ENCODE measurements at regions not wholly inside any gene's neighbourhood (a gene's known extent, or its start where the extent isn't known, plus 50 kb on each side); places are given as distances from the start of the nearest gene placed in this dataset.

DNA sequence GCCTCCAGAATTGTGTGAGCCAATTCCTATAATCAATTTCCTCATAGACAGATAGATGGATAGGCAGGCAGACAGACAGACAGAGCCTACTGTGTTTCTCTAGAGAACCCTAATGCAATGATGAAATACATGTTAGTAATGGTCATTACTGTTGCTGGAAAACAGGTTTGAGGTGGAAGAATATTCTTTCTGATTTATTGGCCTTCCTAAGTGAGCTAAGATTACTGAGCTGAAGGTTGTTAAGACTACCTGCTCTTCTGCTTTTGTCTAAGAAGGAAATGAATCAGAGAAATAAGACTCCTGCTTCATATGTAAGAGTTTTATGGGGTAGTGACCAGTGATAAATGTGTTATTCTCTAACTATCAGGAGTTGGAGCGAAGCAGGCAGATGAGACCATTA lies 219.9 kb downstream of the ELAVL2 start:
- no peak for DNase-seq

DNA sequence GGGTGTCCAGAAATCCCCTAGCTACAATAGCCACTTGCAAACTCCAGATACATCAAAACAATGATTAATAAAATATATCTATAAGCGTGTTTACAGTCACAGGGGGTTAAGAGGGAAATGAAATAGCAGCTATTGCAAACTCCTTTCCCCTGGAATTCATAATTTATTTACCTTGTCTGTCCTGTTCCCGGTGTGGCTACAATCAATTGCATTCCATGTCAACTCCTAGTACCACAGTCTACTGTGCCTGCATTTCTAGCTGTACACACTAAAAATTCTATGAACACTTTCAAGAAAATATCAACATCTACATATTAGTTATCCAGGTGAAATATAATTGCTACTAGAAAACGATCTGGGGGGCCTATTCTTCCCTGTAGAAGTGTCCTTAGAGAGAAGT lies 217.6 kb downstream of the ELAVL2 start:
- no peak for DNase-seq

DNA sequence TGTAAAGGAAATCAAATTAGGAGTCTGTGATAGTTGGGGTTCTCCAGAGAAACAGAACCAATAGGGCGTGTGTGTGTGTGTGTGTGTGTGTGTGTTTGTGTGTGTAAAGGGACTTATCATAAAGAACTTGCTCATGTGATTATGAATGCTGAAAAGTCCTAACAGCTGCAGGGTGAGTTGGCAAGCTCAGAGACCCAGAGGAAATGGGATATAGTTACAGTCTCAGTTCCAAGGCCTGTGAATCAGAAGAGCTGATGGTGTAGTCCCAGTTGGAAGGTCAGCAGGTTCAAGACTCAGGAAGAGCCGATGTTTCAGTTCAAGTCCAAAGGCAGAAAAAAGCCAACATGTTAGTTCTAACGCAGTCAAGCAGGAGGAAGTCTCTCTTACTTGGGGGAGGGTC lies 214.2 kb downstream of the ELAVL2 start:
- peak; percentile 17 for DNase-seq

DNA sequence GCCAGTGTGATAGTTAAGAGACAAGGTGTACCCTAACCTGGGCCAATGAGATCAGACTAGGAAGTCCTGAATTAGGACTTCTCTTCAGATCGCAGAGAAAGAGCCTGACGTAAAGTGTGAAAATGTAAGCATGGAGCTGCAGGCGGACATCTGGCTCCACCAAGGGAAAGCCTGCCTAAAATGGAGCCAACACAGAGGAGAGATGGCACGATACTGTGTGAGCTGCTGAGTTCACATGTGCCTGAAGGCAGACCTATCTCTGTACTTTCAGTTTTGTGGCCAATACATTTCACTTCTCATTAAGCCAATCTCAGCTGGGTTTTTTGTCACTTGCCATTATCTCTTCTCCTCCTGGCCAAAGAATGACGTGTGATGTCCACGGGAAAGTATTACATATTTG lies 210.5 kb downstream of the ELAVL2 start:
- DNase-seq: no peak

DNA sequence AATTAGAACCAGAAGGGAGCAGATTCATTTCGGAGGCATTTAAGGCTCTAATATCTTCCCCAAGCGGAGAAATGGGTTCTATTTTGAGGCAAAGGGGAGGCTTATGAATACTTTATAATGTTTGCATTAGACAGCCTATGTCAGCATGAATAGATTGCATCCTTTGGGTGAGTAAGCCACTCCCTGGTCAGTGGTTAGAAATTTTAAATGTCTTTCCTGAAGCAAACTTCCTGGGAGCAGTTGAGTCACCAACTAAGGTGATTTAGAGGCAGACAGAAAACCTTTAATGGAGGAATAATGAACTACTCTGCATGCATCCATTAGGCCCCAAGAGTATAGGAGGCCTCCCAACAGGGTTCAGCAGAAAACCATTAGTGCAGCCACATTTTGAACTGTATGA lies 204.9 kb downstream of the ELAVL2 start:
- DNase-seq: peak; percentile 81

DNA sequence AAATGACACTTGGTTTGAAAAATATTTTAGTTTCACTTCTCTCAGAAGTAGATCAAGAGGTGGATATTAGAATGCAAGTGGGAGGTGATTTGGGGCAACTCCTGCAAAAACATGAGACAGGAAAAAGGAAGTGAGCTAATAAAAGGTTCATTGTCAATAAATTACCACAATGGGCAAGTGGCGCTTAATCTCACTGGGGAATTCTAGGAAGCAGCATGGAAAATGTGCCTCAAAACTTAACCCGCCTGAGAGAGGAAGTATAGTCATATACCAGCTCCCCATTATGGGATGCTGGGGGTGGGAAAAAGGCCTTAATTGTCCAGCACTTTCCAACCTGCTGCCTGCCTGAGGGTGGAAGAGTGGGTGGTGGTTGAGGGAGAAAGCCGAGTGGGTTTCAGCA lies 204.1 kb downstream of the ELAVL2 start:
- no peak for DNase-seq

DNA sequence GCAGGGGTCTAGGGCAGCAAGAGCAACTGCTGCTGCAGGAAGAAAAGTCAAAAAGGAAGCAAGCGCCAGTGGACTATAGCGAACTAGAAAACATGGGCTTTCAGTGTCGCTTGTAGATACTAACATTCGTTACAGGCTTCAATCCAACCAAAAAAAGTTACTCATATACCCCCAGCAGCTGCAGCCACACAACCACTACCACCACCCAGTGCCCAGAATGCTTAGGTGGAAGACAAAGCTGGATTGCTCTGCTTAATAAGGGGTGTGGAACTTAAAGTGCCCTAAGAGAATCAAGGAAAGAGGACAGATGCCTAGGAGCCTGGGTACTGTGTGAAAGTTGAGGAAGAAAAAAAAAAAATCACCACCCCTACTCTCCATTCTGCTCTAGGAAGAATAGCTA lies 203.6 kb downstream of the ELAVL2 start:
- no peak for DNase-seq

DNA sequence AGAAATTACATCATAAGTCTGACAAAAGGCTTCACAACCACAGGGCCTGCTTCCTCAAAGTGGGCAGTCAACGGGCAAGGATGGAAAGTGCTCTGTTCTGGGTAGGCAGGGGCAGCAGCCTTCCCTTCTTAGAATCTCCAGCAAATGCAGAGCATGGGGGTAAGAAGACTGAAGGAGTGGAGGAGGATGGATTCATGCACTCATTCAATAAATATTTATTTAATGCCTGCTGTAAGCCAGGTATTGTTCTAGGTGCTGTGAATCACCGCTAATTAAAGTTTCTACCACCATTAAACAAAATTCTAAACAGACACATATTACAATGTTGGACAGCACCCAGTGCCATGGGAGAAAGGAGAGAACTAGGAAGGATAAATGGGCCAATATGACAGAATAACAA lies 195.6 kb downstream of the ELAVL2 start:
- DNase-seq: no peak

DNA sequence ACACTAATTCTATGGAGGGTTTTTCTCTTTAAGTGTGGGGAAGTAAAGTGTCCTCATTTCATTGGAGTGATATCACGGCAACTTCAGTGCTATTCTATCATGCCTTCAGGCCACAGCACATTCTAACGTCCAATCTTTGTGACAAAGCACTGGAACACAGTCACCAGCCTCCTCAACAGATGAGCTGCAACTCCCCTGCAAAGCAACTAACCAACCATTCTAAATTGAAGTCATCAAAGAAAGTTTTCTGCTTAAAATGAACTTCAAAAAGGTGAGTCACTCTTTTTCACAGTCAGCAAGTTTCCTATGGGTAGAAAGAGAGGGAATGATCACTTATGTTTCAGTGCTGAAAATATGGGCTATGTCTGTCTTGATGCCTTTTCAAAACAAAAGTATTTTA lies 190.8 kb downstream of the ELAVL2 start:
- peak; percentile 9 for DNase-seq

DNA sequence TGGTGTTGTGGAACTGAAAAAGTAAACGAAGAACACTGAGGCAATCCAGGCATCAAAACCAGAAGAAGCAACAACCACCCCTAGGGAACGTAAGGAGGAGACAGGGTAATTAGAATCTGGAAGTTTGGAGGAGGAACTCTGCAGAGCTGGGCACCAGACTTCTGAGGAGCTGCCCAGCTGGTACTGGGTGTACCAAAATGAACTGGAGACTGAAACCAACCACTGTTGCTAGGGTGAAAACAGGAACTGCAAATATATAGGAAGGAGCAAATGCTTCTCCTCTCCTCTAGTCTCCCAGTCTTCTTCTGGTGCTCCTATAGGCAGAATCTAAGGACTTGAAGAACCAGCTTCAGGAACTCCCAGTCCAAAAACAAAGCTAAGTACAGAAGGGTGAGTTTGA lies 189.8 kb downstream of the ELAVL2 start:
- no peak for DNase-seq

DNA sequence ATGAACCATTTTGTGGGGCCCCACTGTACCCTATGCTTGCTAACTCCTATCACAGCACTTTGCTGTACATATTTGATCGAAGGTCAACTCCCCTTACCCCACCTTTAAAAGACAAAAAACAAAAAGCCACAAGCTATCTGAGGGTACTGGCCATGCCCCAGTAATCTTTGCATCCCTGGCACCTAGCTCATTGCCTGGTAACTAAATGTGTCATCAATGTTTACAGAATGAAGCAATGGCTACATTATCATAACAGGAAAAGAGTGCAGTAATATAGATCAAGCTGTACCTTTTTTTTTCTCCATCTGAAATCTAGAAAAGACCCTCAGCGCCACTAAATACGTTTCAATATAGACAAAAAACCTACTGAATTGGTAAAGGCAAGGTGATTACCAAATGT lies 188.0 kb downstream of the ELAVL2 start:
- DNase-seq: no peak

DNA sequence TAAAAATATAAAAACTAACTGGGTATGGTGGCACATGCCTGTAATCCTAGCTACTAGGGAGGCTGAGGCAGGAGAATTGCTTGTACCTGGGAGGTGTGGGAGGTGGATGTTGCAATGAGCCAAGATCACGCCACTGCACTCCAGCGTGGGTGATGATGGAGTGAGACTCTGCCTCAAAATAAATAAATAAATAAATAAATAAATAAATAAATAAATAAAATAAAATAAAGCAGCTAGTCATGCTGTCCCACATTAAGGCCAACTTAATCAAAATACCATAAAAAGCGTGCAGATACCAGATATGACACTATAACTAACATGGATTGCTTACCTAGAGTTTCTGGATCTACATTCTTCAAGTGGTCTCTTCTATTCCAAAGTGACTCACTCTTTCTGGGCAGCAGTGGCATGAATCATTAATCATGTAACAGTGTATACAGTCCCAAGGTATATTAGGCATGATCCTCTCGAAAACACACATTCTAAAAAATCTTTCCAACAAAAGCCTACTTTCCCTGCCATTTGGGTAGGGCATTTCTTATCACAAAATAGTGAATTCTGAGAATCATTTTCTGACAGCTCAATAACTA lies 187.1 kb downstream of the ELAVL2 start:
- peak; percentile 48 for DNase-seq

Data from fibroblast of skin of right quadriceps (primary cell).